Aorta (tissue), 5 donors: ENCODE measurements at regions not wholly inside any gene's neighbourhood (a gene's known extent, or its start where the extent isn't known, plus 50 kb on each side); places are given as distances from the start of the nearest gene placed in this dataset.

Source experiments
- ATAC-seq: fragments of 200-7000 bp; cut with Tn5 transposase; one replicate; pipeline ENCODE4 v1.9.1; 2022; ENCODE audit warnings: moderate library complexity; ENCODE audit not compliant: low FRiP score
- DNase-seq, 2 donors: peaks; one replicate each; pipeline ENCODE4 v3.0.0-alpha.2; 2020
- H3K27ac ChIP-seq, 2 donors: one replicate each; pipeline ENCODE4 v1.5.1; 2013; ENCODE audit warnings: low read length in 2 of 2, mild to moderate bottlenecking in 2 of 2, moderate library complexity in 2 of 2, control low read depth in 1 of 2, inconsistent platforms in 1 of 2, low read depth in 1 of 2
- H3K27me3 ChIP-seq, 2 donors: one replicate each; pipeline ENCODE4 v1.6.1; 2013; ENCODE audit warnings: control low read depth in 1 of 2, low read length in 1 of 2, mild to moderate bottlenecking in 1 of 2, moderate library complexity in 1 of 2; ENCODE audit not compliant: insufficient read depth in 2 of 2, control insufficient read depth in 1 of 2
- H3K36me3 ChIP-seq, 2 donors: one replicate each; pipeline ENCODE4 v1.6.1; 2013; ENCODE audit warnings: control low read depth in 1 of 2, low read length in 1 of 2, mild to moderate bottlenecking in 1 of 2; ENCODE audit not compliant: insufficient read depth in 2 of 2, control insufficient read depth in 1 of 2
- H3K4me1 ChIP-seq, 2 donors: one replicate each; pipeline ENCODE4 v1.6.1; 2013; ENCODE audit warnings: low read length in 2 of 2, control low read depth in 1 of 2, mild to moderate bottlenecking in 1 of 2, moderate library complexity in 1 of 2; ENCODE audit not compliant: insufficient read depth in 2 of 2, control insufficient read depth in 1 of 2
- H3K4me3 ChIP-seq, 2 donors: one replicate each; pipeline ENCODE4 v1.5.1; 2013; ENCODE audit warnings: low read length in 2 of 2, control low read depth in 1 of 2, mild to moderate bottlenecking in 1 of 2
- H3K9me3 ChIP-seq: one replicate; pipeline ENCODE4 v1.6.1; 2013; ENCODE audit warnings: mild to moderate bottlenecking, low read length; ENCODE audit not compliant: control insufficient read depth
- WGBS, 2 donors: extraction: QIAGEN DNeasy Blood & Tissue Kit; methylation state at CpG; one replicate each; pipeline ENCODE4 v1.1.7; 2013; 5-methylcytosine and 5-hydroxymethylcytosine counted together
- intact Hi-C, 2 donors: fragments of 100-400 bp; cut with DNase I; formaldehyde crosslinking; loops; one replicate each; pipeline versions ENCODE4 v1.14.2 to v1.15.0; 2022
- donor health status: healthy with polysubstance abuse.
- donor health status: Bipolar disorder and iron deficiency.
- donor health status: DM: no; HTN: no; CAD: no.
- donor health status: DM: no; HTN: no; CAD: no.
- donor health status: DM: yes; HTN: yes; CAD: no.

DNA sequence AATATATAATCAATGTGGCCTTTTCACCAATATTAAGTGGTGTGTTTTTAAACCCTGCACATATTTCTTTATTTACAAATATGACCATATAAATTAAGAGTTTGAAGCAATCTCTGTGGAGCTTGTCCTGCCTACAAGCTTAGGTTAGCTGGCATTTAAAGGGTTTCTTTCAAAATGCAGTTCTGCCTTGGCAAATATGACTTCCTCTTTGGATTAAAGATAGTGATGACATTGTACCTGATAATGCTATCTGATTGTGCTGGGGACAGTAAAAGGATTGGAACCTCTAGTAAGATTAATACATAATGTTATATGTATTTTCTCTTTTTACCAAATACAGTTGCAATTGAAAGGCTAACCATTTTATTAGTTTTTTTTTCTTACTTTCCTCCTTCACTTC, 249.1 kb downstream of the OTOL1 start:
- no peaks in the 10 kb centered on the region for H3K9me3 ChIP-seq
- DNase-seq (no peak), ATAC-seq (no peak)
- no peaks in the 10 kb centered on the region for H3K27me3 ChIP-seq
- no peak overlapping the region for H3K4me3 ChIP-seq
- intact Hi-C loops: no loop called here
- no peaks in the 10 kb centered on the region for H3K36me3 ChIP-seq
- no peak overlapping the region for H3K27ac ChIP-seq
- H3K4me1 ChIP-seq: no peaks in the 10 kb centered on the region

DNA sequence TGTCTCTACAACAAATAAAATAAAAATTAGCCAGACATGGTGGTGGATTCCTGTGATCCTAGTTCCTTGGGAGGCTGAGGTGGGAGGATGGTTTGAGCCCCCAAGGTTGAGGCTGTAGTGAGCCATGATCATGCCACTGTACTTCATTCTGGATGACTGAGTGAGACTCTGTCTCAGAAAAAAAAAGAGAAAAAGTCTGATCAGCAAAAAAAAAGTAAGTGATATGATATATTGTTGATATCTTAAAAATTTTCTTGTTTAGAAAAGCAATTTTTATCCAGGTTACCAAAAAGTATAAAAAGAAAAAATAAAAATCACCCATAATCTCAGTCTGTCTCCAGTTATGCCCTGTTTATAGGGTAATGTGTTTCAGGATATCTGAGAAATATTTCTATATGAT, 251.4 kb downstream of the OTOL1 start:
- H3K27ac ChIP-seq: no peak overlapping the region
- H3K36me3 ChIP-seq: no peaks in the 10 kb centered on the region
- no peaks in the 10 kb centered on the region for H3K27me3 ChIP-seq
- intact Hi-C loops: no loop called here
- no peak overlapping the region for H3K4me3 ChIP-seq
- no peaks in the 10 kb centered on the region for H3K4me1 ChIP-seq
- ATAC-seq: no peak
- DNase-seq: no peak
- no peaks in the 10 kb centered on the region for H3K9me3 ChIP-seq

DNA sequence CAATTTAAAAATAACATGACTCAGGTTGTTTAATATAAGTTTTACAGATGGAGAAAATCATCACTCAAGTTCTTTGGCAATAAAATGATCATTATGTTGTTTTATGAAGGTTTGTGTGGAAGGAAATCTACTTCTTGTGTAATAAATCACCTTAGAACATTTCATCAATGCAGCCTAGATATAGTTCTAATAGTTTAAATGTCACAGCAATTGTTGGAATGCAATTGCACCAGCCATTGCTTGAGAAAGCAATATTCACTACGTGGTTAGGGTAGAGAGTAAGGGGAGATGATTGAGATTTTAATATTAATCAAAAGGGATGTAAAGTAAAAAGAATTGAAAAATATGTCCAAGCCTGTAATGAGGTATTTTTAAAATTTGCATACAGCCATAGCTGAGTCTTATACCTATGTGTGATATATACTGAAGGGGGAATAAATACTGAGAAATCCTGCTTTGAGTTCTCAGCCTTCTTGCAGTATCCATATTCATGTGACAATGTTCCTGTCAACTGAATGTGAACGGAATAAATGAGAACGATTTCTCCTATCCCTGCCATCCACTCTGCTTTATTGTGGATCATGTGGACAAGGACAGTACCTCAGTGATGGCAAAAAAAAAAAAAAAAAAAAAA, 257.9 kb downstream of the OTOL1 start:
- no peaks in the 10 kb centered on the region for H3K9me3 ChIP-seq

DNA sequence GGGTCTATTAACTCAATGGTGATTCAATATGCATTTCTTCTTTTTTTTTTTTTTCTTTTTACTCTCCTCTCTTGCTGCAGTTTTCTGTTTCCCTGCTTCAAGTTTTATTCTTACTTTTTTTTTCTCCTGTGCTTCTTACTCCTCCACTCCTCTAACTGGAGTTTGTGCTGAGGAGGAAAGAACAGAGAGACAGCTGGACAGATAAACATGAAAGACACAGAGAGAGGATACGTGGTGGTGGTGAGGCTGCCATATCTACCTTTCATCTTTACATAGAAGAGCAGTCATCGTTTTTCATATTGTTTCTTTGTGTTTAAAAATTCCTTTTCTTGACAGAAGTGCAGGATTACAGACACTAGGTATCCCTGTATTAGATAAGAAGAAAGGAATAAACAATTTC, 262.8 kb downstream of the OTOL1 start:
- no peaks in the 10 kb centered on the region for H3K36me3 ChIP-seq

More for the DNA sequence above, 257.9 kb downstream of the OTOL1 start:
- H3K27ac ChIP-seq: no peak overlapping the region
- H3K4me1 ChIP-seq: no peaks in the 10 kb centered on the region
- intact Hi-C loops: no loop called here
- no peak for DNase-seq
- no peak for ATAC-seq
- H3K36me3 ChIP-seq: no peaks in the 10 kb centered on the region
- no peak overlapping the region for H3K4me3 ChIP-seq
- WGBS, 2 donors: 75 to 81% methylated on average over 3 of the region's 3 CpGs
- no peaks in the 10 kb centered on the region for H3K27me3 ChIP-seq

DNA sequence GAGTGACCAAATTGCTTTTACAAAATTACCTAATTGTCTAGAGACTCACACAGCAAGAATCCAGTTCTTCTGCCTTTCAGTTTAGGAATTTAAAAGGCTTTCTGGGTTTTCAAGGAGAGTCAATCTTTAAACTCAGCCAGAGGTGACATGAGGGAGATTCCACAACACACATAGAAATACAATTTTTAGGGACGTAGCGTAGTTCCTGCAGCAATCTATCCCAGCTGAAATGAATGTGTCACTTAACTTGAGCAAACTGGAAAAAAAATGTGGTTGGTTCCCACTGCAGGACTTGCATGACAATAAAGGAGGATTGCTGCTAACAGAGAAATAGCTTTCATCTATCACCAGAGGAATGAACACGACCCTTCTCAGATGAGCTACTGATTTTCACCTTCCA, 269.7 kb downstream of the OTOL1 start:
- intact Hi-C loops: no loop called here
- Histone ChIP-seq H3K36me3 (no peaks in the 10 kb centered on the region), H3K9me3 (peaks cover 2% of the 10 kb centered on the region), H3K27me3 (no peaks in the 10 kb centered on the region), H3K4me1 (no peaks in the 10 kb centered on the region), H3K4me3 (no peak overlapping the region), H3K27ac (no peak overlapping the region)
- ATAC-seq (no peak), DNase-seq (no peak)
- WGBS, 2 donors: 63 to 83% methylated on average over 3 of the region's 3 CpGs

More for the DNA sequence above, 262.8 kb downstream of the OTOL1 start:
- Histone ChIP-seq H3K4me1 (no peaks in the 10 kb centered on the region), H3K27me3 (no peaks in the 10 kb centered on the region), H3K27ac (no peak overlapping the region), H3K4me3 (no peak overlapping the region), H3K9me3 (no peaks in the 10 kb centered on the region)
- WGBS, 2 donors: 81 to 83% methylated on average over 2 of the region's 2 CpGs
- no peak for DNase-seq
- intact Hi-C loops: no loop called here
- ATAC-seq: no peak

DNA sequence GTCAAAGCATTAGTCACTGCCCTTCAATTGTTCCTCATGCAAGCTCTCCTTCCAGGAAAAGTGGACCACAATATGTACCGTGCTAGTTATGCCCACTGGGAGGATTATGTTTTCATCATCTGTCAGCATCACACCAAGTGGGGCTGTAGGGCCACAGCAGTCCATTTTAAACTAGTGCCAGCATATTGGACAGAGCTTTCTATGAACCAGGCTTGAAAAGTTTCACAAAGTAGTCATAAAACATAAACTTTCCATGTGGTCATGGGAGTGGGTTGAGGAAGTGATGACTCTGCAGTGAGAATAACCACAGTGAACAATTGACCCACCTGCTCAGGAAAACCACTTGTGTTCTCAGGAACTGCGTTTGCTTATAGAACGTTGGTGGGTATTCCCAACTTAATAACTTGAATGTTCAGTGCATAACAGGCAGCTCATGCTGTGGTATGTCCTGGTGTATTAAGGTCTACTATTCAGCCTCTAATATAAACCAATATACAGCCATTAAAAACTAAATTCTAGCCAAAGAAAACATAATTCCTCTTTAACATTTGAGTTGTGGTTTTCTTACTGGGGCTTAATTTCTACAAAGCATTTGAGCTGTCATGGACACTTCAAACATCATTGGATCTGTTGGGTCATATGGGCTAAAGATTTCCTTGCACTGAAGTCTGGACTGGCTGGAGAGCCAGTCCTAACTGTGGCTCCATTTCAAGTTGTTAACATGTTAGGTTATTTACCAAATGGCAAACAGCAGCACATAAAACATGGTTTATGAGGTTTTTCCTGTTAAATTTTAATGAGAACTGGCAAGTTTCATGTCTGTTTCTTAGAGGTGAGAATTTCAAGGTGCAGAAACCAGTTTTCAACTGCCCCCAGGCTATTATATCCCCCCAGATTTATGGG, 274.1 kb downstream of the OTOL1 start:
- Histone ChIP-seq H3K4me3 (no peak overlapping the region), H3K27me3 (no peaks in the 10 kb centered on the region), H3K36me3 (no peaks in the 10 kb centered on the region), H3K9me3 (peaks cover 3% of the 10 kb centered on the region), H3K4me1 (no peaks in the 10 kb centered on the region), H3K27ac (no peak overlapping the region)
- ATAC-seq (no peak), DNase-seq (no peak)
- 50 to 62% methylated on average over 3 of the region's 3 CpGs for WGBS, 2 donors
- intact Hi-C loops: no loop called here

DNA sequence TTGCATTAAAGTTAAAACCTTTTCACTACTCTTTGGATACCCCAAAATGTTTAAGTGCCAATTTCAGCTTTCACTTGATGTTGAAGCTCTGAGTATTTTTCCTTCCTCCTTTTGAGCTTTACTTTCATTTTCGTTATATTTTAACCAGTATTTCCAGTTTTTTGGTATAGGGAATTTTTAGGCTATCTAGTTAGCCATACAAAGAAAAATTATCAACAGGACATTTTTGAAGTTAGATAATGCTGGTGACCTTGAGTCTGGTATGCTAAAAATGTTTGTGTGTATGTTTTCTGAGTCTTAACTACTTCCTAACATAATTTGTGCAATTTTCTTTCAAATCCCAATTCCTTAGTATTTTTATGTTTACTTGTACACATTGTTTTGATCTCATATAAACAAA, 284.8 kb downstream of the OTOL1 start:
- H3K27me3 ChIP-seq: no peaks in the 10 kb centered on the region

DNA sequence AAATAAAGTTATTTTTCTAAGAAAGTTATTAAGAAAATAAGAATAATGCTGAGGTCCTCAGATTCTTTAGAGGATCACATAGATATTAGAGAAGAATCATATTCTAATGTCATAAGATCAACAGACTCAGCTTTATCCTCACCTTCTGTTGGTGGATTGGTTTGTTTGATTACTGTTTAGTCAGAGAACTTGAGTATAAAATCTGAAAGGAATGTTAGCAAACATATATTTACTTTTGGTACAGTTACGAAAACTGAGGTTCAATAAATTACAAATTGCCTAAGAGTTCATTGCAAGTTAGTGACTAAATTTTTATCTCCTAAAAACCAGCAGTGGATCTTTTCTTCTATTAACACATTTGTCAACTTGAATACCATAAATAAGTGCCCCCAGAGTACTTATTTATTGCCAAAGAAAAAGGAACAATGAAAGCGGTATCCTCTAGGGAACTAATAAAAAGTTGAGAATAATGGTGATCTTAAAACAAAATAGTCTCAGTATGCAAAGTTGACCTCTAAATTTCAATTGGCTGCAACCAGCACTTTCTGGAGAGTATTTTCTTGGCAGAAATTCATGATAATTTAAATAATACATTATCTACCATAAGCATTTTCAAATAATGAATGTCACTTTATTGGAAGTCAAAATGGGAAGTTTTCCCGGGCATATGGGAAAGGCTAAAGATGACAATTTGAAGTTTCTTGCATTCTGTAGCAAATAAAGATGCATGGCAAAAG, 296.8 kb downstream of the OTOL1 start:
- DNase-seq (no peak), ATAC-seq (no peak)
- no peaks in the 10 kb centered on the region for H3K4me1 ChIP-seq
- no peaks in the 10 kb centered on the region for H3K27me3 ChIP-seq
- 94% methylated on average over 3 of the region's 3 CpGs for WGBS, 2 donors
- intact Hi-C loops: no loop called here
- H3K4me3 ChIP-seq: no peak overlapping the region
- H3K27ac ChIP-seq: no peak overlapping the region
- no peaks in the 10 kb centered on the region for H3K36me3 ChIP-seq
- H3K9me3 ChIP-seq: no peaks in the 10 kb centered on the region

More for the DNA sequence above, 284.8 kb downstream of the OTOL1 start:
- intact Hi-C loops: no loop called here
- DNase-seq (no peak), ATAC-seq (no peak)
- 14 to 15% methylated on average over 1 of the region's 1 CpG for WGBS, 2 donors
- H3K4me3 ChIP-seq: no peak overlapping the region
- no peaks in the 10 kb centered on the region for H3K9me3 ChIP-seq
- H3K27ac ChIP-seq: no peak overlapping the region
- no peaks in the 10 kb centered on the region for H3K4me1 ChIP-seq
- H3K36me3 ChIP-seq: no peaks in the 10 kb centered on the region
